GOT3 (cell line): ENCODE measurements at regions not wholly inside any gene's neighbourhood (a gene's known extent, or its start where the extent isn't known, plus 50 kb on each side); places are given as distances from the start of the nearest gene placed in this dataset.
"Not testable (repeated sequence)": the region's sequence is repeated elsewhere in the genome, so short reads cannot be mapped to it uniquely, and the experiment has no call there.

Source experiments
- DNase-seq: peaks from one replicate; lab custom pipeline; 2025; ENCODE audit warnings: mixed read lengths; lab: John Stamatoyannopoulos, UW

DNA sequence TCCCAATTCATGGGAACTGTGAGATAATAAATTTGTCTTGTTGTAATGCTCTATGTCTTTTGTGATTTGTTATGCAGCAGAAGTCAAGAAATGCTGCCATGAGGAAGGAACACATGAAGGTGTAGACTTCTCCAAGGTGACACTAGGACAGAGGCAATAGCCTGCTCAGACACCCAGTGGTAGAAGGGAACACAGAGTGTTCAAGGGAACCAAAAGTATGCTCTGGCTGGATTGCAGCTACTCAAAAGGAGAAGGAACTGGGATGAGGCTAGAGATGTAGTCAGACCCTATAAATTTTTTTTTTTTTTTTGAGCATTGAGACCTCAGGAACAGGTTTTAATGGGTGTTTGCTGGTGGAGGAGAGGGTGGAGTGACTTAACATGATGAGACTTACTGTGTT lies 232.5 kb downstream of the PARP8 start:
- DNase-seq = no peak

DNA sequence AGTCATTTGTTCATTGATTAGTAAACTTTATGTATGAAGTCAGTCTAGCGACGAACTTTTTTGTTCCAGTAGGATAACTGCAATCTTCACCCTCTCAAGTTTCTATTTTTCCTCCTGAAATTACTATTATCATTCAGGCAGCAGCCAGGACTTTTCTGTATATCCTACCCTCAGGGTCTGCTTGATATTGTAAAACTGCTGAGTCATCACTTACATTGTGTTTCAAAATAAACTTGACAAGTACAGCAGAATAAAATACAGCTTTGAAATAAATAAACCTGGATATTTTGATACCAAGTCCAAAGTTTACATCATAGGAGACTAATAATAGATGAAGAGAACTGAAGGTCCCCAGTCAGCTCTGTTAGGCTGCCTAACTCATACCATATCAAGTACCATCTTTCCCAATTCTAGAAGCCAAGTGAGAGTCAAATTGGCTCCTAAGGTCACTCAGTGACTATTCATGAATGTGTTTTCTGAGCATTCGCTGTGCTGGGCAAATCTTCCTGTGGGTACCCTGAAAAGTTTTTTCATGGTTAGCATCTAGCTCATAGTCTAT lies 234.6 kb downstream of the PARP8 start:
- DNase-seq = no peak

DNA sequence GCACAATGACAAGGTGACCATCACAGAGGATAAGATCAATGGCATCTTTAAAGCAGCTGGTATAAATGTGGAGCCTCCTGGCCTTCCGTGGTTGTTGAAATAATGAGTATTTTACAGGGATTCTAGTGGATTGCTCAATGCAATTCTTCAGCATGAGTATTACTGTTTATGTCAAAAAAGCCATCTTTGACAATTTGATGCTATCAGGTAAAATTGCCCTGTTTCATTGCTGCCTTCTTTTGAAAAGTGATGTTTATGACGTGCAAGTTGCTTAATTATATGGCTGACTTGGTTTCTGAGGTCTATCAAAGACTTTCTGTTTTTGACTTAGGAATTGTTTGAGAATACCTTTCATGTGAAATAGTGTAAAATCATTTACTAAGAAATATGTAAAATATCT lies 237.2 kb downstream of the PARP8 start:
- no peak for DNase-seq

DNA sequence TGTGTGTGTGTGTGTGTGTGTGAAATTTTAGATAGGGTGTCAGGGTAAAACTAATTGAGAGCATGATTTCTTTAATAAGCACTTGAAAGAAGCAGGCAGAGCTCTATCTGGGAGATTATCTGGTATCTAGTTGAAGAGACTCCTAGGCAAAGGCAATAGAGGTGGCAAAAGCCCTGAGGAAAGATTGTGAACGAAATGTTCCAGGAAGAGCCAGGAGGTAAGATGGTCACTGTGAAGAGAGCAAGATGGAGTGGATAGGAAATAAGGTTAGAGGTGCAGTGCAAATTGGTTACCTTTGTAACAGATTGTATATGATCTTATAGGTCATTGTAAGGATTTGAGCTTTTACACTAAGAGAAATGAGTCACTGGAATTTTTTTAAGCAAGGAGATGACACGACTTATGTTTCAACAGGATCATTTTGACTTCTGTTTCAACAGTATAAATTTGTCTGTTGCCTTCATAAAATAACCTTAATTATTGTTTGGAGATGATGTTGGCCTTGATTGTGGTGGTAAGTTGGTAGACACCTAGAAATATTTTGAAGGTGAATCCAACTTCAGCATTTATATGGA lies 239.6 kb downstream of the PARP8 start:
- no peak for DNase-seq

DNA sequence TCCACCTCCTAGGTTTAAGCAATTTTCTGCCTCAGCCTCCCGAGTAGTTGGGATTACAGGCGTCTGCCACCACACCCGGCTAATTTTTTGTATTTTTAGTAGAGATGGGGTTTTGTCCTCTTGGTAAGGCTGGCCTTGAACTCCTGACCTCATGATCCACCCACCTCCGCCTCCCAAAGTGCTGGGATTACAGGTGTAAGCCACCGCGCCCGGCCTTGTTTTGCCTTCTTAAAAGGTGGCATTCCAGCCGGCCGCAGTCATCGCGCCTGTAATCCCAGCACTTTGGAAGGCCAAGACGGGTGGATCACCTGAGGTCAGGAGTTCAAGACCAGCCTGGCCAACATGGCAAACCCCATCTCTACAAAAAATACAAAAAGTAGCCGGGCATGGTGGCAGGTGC lies 253.7 kb downstream of the PARP8 start:
- not testable (repeated sequence) for DNase-seq

DNA sequence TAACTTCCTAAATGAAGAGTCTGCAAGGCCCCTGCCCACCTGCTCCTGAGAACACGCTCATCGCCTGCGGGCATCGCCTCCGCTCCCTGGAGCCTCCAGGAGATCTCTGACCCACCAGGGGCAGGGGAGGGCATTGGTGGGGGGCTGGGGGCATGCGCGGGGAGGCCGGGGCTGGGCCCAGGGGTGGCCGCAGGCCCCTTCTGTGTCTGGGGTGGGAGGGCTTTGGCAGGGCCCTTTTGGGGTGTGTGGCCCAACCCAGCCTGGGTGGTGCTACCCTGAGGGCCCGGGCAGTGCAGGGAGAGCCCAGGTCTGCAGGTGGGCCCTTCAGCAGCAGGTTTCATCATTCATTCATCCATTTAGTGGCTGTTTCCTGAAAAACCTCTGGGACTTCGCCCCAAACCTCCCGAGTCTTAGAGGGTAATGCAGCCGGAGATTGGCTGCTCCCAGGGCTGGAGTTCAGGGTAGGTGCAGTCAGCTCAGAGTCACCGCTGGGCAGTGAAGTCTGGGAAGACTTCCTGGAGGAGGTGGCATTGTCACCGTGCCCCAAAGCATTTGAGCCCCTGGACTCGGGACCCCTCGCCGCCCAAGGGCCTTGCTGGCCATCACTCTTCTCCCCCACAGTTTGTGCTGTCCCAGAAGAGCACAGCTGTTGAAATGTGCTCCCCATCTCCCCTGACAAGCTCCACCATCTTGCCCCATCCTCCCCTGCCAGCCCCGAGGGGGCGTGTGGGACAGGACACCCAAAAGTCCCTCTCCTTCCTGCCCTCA lies 255.1 kb downstream of the PARP8 start:
- no peak for DNase-seq

DNA sequence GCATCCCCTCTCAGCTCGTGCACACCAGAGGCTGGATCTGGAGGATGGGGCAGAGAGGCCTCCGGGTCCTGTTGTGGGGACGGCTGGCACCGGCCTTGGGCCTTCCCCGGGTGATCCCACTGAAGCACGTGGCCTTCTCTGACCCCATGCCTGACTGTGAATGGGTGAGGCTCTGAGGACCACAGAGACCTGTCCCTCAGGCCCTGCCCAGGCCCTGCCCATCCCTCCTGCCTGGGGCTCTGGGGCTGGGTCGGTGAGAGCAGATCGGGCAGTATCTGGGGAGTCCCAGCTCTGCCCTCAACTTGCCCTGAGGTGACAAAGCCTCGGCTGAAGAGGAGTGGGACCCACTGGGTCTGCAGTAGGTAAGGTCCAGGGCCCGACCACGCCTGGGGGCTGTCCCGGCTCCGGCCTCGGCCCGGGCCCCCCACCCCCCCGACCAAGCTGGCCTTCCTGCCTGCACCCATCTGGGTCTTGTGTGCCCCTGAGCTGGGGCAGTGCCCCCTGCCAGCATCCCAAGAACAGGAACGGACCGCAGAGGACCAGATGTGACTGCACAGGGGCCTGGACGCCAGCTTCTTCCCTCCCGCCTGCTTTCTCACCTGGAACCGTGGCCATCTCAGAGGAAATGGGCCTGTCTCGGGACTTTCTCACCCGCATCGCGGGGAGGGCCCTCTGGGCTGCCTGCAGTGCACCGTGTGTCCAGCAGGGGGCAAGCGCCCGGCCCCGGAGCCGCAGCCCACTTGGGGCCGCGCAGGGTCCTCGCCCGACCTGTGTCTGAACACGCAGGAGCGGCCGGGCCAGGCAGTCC lies 255.9 kb downstream of the PARP8 start:
- peak; percentile 5 for DNase-seq

DNA sequence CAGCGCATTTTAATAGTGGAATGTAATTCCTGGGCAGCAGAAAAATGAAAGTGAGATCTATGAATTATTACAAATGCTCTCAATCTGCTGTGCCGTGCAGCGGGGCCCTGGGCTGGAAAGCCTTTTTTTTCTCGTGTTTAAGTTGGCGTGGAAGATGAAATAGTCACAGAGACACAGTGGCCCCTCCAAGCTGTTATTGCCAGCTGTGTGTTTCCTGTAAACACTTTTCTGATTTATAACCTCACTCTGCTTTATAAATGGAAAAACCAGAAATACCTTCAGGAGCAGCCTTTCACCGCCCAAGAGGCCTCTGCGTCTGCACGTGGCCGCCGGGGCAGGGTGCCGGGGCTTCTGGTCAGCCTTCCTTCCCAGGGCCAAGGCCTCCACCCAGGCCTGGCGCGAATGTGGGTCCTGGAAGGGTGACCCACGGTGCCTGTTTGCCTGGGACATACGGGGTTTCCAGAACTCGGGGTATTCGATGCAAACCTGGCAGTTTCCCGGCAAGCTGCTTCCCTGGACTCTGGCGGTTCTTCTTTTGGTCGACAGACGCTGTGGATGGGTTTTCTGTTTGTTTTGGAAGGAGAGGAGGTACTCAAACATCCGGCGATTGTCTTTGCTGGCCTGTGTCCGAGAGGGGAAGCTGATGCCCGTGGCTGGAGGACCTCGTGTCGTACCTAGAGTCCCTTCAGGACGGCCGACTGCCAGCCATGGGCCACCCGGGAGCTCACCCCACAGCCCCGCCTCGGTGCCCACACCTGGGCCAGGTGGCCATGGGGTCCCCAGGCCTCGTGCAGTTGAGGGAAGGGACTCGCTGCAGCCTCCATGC lies 256.7 kb downstream of the PARP8 start:
- DNase-seq = no peak

DNA sequence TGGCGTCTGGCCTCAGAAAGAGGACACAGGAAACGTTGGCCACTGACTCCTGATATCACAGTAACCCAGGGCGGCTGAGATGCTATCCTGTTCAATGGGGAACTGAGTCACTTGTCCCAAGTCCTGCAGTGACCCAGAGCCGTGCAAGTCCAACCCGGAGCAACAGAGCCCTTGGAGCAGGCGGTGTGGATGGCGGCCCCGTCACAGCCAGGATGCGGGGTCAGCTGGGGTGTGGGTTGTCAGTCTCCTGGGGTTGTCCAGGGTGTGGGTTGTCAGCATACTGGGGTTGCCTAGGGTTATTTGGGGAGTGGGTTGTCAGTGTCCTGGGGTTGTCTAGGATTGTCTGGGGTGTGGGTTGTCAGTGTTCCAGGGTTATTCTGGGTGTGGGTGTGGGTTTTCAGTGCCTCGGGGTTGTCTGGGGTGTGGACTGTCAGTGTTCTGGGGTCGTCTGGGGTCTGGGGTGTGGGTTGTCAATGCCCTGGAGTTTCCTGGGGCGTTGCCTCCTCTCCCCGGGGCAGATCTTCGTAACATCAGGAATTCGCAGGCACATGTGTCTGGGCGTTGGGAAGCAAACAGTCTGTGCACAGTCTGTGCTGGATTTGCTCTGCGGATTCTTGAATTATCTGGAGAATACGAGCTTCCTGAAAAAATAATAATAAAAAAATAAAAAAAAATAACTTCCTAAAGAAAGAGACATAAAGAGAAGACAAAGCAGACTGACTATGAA lies 257.5 kb downstream of the PARP8 start:
- DNase-seq = no peak

DNA sequence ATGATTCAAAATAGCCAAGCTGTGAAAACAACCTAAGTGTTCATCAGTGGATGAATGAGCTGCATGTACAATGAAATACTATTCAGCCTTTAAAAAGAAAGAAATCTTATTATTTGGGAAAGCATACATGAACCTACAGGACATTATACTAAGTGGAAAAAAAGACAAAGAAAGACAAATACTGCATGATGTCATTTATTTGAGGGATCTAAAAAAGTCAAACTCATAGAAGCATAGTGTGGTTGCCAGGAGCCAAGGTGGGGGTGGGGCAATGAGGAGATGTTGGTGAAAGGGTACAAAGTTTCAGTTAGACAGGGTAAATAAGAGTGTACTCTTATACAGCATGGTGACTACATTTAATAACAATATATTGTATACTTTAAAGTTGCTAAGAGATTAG lies 261.5 kb downstream of the PARP8 start:
- no peak for DNase-seq

DNA sequence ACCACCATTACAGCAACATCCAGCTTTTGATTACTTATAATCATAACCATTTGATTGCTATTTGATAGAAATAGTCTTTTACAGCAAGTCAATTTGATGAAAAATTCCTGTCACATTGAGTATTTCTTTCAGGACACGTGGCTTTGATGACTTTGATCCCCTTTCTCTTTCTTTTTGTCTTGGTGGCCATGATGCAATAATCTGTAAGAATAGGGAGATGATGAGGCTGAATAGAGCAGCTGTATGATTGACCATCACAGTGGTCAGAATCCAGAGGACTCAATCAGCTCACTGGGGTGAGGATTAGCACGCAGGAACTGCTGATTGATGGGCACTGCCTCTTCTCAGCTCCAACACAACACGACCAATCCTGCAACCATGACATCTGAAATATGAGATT lies 262.7 kb downstream of the PARP8 start:
- no peak for DNase-seq

DNA sequence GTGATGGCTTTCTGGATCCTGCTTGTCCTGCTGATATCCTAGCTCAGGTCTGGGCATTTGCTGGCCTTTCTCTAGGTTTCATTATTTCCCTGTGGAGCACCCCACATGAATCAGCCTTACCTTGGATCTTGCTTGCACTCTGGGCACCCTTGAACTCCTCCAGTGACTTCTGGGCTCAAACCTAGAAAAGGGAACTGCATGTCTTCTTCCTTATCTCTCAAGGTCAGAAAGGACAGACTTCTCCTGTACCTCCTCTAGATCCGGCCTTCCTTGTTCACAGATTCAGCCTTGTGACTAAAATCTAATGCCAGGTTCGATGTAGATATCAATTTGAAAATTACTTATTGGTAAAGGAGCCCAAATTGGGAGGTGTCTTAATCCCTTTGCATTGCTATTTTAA lies 267.9 kb downstream of the PARP8 start:
- no peak for DNase-seq

DNA sequence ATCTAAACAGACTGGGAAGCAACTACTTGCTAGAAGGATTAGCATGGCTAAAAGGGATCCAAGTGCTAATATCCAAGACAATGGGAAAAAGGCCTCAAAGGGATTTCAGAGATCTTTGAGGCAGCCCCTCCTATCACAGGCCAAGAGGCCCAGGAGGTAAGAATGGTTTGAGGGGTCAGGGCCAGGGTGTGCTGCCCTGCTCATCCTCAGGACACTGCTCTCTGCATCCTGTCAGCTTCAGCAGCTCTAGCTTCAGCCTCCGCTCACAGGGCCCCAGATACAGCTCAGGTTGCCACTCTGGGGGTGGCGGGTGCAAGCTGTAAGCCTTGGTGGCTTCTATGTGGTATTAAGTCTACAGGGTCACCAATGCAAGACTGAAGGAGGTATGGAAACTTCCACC lies 278.7 kb downstream of the PARP8 start:
- no peak for DNase-seq

DNA sequence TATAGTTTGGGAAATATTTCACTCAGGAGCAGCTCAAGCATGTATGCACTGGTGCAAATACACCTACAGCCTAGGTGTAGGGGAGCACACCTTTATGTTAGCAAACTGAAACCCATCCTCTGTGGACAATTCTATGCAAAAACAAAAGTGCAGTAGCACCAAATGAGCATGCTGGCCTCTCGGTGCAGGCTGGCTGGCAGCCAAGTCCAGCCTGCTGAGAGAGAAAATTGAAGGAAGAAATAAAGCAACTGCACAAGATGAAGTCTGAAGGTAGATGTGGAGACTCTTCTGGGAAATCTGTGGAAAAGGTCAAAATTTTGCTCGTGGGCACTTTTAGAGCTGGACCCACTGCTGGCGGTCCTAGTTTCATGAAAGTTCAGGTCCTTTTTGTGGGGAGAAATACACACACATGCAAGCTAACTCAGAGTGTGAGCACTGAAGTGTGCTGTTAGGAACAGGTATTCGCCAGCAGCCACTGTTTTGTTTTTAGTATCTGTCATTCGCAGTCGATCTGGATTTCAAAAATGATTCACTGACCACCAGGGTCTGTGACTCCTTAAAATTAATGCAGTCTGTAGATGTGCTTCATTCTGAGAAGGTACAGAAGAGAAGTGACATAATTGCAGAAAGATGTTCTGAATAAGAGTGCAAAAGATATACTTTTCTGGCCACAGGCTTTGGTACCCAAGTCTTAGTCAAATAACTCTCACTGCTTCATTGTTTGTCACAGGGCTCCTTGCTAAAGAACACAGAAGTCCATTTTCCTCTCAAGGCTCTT lies 281.7 kb downstream of the PARP8 start:
- DNase-seq = no peak

DNA sequence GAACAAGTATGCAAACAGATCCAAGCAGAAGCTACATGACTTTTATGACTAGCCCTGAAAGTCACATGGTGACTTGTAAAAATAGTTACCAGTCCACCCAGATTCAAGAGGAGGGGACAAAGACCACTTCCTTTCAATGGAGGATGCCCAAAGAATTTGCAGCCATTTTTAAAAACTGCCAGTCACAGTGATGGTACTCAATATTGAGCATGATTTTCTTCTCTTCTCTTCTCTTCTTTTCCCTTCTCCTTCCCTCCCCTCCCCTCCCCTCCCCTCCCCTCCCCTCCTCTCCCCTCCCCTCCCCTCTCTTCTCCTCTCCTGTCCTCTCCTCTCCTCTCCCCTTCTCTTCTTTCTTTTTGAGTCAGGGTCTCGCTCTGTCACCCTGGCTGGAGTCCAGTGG lies 286.9 kb downstream of the PARP8 start:
- no peak for DNase-seq

DNA sequence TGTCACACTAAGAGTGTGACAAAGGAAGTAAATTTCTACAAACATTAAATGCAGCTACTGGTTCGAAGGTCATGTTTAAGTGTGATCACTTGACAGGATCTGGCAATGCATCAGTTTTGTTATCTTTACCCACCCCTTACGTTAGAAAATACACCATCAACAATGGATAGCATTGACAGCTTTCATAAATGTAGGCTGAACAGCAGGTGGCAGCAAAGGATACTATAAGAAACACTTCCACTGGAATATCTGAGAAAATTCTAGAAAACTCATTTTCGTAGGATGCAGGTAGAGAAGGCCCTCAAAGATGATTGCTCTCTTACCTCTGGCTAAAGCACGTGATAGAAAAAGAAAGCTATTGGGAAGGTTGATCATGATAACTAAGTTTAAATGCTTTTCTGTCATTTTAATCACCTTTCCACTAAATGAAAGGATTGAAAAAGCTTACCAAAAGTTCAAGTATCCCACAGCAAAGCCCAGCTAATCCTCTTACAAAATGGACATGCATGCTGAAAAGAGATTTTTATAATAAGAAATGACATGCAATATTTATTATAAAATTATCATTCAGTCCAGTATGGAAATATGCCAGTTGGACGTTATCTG lies 292.5 kb downstream of the PARP8 start:
- DNase-seq = no peak

DNA sequence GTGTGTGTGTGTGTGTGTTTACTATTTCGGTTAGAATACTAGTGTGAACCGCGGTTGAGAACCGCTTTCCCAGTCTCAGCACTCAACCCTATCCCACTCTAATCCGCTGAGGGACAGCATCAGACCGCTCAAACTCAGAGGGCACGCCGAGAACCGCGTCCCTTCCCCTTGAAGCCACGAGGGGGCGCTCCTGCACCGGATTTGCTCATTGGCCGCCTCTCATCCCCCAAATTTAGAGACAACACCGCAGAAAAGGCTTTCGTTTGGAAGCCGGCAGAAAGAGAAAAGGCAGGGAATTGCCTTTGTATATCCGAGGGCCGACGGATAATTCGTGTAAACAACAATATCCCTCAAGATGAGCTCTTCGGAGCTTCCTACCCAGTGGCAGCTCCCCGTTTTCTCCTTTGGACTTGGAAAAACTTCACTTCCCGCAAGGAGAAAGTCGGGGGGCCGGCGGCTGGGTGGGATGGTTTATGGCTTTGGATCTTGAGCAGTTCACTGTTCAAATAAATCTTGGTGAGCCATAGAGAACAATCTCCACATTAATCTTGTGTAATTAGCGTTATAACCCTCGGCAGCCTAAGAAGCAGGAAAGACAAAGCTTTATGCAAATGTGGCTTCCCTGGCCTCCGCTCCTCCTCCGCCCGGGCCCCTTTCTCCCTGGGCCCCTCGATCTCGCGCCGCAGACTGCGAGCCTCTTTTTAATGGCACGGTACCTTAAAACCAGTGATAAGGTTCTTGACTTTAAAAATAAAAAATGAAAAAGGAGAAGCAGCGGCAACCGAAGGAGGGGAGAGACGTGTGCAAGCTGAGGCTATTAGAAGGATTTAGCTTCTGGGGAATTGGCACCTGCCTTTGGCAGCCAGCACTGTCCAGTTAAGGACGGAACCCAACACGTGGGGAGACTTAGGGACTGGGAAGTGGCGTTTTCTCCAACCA lies 296.8 kb downstream of the PARP8 start:
- DNase-seq = no peak

DNA sequence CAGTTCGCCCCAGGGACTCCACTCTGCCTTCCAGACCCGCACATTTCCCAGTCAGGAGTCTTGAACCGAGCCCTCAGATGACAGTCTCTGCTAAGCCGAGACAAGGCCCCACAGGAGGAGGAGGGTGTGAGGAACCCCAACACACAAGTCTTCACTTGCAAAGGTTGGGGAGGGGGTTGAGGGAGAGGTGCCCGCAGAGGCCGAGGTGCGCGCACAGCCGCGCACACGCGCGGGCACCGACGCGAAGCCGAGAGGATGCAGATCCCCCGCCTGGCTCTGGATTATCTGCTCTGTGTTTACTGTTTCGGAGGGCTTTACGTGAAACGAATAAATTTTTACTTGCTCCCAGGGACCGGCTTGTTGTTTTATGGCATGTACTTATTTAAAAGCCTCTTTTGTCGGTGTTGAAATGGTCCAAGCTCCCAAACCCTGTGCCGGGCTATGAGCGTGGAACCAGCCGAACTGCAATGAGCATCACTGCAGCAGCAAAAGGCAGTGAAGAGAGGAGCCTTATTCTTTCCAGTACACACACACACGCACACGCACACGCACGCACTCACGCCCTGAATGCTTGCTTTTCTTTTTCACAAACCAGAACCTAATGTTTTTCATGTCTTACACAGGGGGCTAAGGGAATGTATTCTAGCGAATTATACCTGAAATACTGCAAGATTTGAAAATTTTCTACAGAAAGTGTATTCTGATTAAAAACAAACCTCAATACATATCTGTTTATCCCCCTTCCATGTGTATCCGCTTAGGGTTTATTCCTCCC lies 297.7 kb downstream of the PARP8 start:
- no peak for DNase-seq
